NCI-H2196 treated with DMSO at 0.1 percent for 48 hours (cell line): ENCODE measurements at regions not wholly inside any gene's neighbourhood (a gene's known extent, or its start where the extent isn't known, plus 50 kb on each side); places are given as distances from the start of the nearest gene placed in this dataset.
"Not testable (repeated sequence)": the region's sequence is repeated elsewhere in the genome, so short reads cannot be mapped to it uniquely, and the experiment has no call there.

Experiments used
- DNase-seq: peaks from one replicate; lab custom pipeline; 2025; ENCODE audit not compliant: unreplicated experiment; lab: John Stamatoyannopoulos, UW

DNA sequence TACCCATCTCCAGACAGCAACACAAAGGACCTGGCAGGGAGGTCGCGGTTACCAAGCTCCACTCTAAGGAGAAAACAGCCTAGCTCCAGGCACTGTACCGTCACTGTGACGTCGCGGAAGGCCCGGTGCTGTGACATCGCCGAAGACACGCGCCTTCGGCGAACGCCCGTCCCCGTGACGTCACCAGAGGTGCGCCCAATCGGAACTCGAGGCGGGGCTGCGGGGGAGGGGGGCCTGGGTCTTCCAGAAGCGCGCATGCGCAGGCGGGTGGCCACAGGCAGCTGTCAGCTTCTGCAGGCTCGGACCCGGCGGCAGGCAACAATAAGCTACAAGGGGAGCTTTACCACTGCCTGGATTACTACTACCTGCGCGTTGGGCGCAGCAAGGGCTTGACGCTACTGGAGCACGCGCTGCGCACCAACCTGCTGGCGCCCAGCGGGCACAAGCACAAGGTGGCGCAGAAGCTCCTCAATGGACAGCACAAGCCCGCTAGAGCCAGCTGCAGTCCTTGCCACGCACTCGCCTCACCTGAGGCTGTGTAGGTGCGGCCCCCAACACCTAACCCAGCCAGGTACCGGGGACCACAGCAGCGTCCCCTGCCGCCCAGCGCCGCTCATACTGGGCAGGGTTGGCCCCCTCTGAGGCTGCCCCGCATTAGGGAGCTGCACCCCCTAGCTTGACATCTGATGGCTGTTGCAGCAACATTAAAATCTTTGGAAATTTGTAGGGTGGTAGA, 208.4 kb downstream of the TPST1 start:
- no peak for DNase-seq

DNA sequence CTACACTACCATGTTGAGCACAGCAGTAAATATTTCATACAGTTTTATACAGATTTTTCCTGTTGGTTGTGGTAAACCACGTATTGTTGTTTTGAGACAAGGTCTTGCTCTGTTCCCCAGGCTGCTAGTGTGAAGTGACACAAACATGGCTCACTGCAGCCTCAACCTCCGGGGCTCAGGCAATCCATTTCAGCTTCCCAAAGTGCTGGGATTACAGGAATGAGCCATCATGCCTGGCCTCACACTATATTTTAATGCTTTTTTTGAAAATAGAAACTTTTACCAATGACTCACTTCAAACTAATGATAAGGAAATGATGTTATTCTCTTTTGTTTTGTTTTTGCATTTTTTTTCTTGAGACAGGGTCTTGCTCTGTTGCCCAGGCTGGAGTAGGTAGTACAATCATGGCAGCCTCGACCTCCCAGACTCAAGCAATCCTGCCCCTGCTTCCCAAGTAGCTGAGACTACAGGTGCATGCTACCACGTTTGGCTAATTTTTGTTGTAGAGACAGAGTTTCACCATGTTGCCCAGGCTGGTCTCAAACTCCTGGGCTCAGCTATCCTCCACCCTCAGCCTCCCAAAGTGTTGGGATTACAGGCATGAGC, 210.6 kb downstream of the TPST1 start:
- no peak for DNase-seq

- no peak for DNase-seq
Observed at GRCh38 chr7:66418537-66418936, 210.1 kb upstream of the KCTD7 start.

DNA sequence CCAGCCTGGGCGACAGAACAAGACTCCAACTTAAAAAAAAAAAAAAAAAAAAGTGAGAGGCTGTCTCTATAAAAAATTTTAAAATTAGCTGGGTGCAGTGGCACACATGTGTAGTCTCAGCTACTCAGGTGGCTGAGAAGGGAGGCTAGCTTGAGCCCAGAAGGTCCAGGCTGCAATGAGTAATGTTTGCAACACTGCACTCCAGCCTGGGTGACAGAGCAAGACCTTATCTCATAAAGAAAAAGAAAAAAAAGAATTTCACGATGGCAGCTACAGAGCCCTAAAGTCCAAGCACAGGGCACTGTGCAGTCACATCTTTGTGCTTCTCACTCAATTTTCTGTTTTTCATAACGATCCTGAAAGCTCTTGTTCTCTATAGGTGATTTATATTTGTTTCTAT, 209.5 kb upstream of the KCTD7 start:
- no peak for DNase-seq

DNA sequence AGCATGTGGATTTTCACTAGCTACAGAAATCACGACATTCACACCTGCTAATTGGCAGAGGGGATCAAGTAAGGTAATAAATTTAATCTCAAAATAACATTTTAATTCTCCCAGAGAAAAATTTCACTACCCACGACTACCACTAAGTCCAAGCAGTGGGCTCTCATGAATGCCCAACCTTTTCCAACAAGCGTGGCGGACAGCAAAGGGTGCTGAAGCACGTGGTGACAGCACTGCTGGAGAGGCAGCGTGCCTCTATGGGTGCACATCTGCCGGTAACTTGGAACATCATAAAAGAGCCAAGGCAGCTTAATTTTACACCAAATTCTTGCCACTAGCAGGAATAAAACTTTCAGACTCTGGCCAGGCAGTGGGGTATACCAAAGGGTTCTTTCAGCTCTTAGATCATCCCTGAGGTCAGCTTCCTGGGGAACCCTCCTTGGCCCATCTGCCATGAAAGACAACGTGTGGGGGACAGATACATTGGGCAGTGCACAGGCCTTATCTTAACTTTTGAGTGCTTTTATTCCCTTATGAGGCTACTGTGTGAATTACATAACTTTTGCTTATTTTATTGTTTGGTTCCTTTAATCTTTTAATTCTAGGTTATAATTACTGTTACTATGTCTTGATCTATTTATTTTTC, 206.7 kb upstream of the KCTD7 start:
- DNase-seq, result no peak

- no peak for DNase-seq
Observed at GRCh38 chr7:66423729-66424128, 205.0 kb upstream of the KCTD7 start.

DNA sequence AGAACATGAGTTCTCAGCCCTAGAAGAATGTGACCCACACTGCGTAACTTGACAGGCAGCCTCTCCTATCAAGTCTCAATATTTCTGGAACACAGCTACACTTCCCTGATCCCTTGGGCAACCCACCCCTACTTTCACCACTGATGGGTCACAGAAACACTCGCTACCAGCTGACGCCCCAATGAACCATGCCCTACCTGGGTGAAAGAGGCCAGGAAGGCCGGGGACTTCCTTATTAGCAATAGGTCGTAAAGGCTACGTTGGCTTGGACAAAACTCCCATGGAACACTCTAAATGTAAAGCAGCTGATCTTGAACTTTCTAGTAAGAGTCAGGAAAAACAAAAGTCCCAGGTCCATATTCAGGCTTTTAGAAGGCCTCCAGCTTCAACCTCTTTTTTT, 202.3 kb upstream of the KCTD7 start:
- no peak for DNase-seq

GRCh38 chr7:66426996-66427395, 201.7 kb upstream of the KCTD7 start:
- no peak for DNase-seq

- no peak for DNase-seq
Observed at GRCh38 chr7:66427956-66428355, 200.7 kb upstream of the KCTD7 start.

DNA sequence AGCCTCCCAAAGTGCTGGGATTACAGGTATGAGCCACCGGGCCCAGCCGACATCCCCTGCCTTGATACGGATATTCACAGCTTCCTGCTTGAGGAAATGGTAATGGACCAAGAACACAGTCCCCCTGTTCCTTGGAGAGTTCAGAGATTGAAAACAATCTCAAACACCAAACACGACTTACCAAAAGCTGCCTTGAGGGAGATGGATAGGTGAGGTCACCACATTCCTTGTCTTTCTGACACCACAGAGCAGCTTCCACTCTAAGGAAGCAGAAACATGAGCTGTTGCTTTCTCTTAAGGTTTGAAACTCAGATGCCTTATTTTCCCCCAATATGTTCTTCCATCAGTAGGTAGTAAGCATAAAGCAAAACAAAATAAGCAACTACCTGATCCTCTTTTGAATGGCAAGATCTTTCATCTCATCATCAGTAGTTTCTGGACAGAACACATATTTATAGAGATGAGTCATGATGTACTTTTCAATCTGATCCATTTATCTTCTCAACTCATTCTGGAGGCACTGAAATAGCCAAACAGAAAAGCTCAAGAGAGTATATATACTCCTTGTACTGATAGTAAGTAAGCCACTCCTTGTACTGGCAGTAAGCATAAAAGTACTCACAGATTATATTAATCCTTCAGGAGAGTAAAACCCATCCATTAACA, 199.1 kb upstream of the KCTD7 start:
- DNase-seq, result no peak

DNA sequence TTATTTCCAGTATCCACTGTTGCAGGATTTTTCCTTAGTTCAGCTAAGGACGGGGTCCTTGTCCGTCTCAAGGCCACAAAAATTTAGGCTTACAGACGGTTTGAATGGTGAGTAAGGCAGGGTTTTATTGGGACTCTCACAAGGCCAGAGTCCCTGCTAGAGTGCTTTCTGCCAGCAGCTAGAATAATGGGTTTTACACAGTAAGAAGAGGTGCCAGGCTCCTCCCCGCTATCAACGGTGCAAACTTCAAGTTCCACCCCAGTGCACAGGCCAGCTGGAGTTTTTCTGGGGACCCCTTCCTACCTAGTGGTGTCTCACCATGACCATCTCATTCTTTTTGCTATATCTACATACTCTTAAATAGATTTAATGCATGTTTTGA, 198.5 kb upstream of the KCTD7 start:
- no peak for DNase-seq

DNA sequence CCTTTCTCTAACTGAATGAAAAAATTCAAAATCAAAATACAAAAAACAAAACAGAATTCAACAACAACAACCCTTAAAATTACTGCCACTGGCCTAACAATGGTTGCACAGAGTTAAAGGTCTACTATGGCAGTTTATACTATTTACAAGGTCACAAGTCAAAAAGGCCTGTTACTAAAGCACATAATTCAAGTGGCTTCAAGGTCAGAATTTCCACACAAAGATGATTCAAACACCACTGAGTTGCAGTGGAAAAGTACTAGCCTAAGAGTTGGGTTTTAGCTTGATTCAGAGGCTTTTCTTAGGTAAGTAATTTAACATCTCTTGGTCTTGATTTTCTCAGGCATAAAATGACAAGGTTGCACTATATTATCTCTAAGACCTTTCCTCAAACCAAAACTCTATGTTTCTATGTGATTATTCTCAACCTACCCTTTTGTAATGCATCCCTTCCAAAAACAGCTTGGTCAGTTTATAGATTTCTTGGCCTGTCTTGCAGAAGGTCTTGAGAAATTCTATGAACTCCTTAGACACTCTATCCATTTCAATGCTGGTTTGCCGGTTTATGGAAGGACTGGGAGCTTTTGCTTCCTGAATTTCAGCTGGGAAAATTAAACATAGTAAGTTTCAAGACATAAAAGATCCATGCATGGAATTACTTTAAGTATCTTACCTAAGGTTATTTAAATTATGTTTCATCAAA, 189.8 kb upstream of the KCTD7 start:
- not testable (repeated sequence) for DNase-seq

GRCh38 chr7:66442385-66442784, 186.3 kb upstream of the KCTD7 start:
- no peak for DNase-seq

- DNase-seq, result no peak
Observed at GRCh38 chr7:66443946-66444345, 184.7 kb upstream of the KCTD7 start.

DNA sequence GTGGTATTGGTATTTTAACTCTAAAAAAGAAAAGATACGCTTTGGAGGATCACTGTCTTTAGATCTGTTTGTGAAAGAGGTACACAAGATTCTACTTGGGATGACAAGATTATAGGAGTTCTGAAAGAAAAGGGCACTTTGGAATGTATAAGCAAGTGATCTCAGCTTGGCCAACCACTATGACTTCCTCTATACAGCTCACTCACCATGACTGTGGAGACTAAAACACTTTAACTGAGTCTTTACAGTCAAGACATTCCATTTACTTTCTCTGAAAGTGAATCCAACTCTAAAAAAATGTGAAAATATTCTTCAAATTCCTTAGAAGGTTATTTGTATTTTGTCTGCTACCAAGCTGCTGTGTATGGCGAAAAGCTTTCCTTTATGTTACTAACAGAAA, 181.7 kb upstream of the KCTD7 start:
- not testable (repeated sequence) for DNase-seq

GRCh38 chr7:66450814-66451213, 177.9 kb upstream of the KCTD7 start:
- not testable (repeated sequence) for DNase-seq

GRCh38 chr7:66451713-66452112, 177.0 kb upstream of the KCTD7 start:
- DNase-seq, result not testable (repeated sequence)

DNA sequence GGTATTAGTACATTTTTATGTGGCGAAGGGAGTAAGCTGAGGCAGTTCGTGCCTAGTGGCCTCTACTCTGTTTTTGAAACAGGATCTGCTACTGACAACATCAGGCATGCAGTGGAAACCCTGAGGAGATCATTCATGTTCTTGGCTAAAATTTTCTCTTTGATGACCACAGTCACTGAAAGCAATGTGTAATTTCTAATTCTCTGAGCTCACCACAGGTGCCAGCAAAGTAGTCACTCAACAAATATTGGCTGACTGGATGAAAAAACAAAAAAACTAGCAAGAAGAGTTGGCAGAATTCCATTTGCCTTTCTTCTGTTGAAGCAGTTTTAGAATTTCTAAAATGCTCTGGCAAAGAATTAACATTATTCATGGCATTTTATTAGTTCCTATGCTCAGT, 176.5 kb upstream of the KCTD7 start:
- DNase-seq, result no peak

- no peak for DNase-seq
Observed at GRCh38 chr7:66453340-66453739, 175.3 kb upstream of the KCTD7 start.

- no peak for DNase-seq
Observed at GRCh38 chr7:66454600-66455225, 174.0 kb upstream of the KCTD7 start.

DNA sequence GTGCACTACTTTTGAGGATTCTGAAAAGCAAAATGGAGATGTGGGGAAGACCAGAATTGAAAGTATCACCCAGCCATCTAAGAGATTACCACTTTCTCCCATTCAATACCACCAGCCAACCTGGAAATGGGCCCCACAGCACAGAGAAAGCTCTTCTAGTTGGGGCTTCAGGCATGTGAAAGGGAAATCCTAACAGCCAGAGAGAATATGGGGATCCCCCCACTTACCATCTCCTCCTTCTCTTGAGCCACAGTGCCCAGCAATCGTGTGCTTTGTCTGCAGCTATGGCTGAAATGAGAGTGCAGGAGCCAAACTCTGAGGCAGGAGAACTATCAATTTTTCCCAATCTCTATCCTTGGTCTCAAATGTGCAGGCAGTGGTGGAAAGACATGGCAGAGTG, 173.2 kb upstream of the KCTD7 start:
- DNase-seq, result not testable (repeated sequence)
